ENCODE measurements at regions not wholly inside any gene's neighbourhood (a gene's known extent, or its start where the extent isn't known, plus 50 kb on each side); places are given as distances from the start of the nearest gene placed in this dataset.

GRCh38 chr1:119302011-119302410 lies 66.6 kb upstream of the HAO2 start:
- TF ChIP-seq CTCF (IDR thresholded peaks at IDR 0.05), result no peak
- no peak for TF ChIP-seq POLR2A (IDR thresholded peaks at IDR 0.05)
